ENCODE measurements at regions not wholly inside any gene's neighbourhood (a gene's known extent, or its start where the extent isn't known, plus 50 kb on each side); places are given as distances from the start of the nearest gene placed in this dataset.

- no peak for DNase-seq
Observed at GRCh38 chr10:105328503-105329133, 687.5 kb downstream of the SORCS3 start.
